GM23338 (cell line): ENCODE measurements at regions not wholly inside any gene's neighbourhood (a gene's known extent, or its start where the extent isn't known, plus 50 kb on each side); places are given as distances from the start of the nearest gene placed in this dataset.

Source experiments
- ATAC-seq: fragments of 200-7000 bp; cut with Tn5 transposase; 3 replicates; pipeline ENCODE4 v1.9.1; 2020
- DNase-seq: peaks from one replicate; pipeline ENCODE4 v3.0.0-alpha.2; 2015; ENCODE audit warnings: low spot score
- H2AFZ ChIP-seq: fragments of 200-600 bp; sonication (generic); 2 replicates; pipeline ENCODE4 v1.8.0; 2016; ENCODE audit warnings: antibody characterized with exemption, mild to moderate bottlenecking, moderate library complexity
- H3F3A ChIP-seq: fragments of 200-600 bp; sonication (generic); replicated peaks from 2 replicates; pipeline ENCODE4 v1.8.0; 2017; ENCODE audit warnings: antibody characterized with exemption, mixed run types, low read depth
- H3K27ac ChIP-seq: fragments of 200-600 bp; sonication (generic); 2 replicates; pipeline ENCODE4 v1.6.1; 2016; ENCODE audit warnings: low read depth
- H3K27me3 ChIP-seq: fragments of 200-600 bp; sonication (generic); 2 replicates; pipeline ENCODE4 v1.8.0; 2016; ENCODE audit warnings: mild to moderate bottlenecking, mixed run types, moderate library complexity; ENCODE audit not compliant: insufficient read depth
- H3K36me3 ChIP-seq: fragments of 200-600 bp; sonication (generic); 2 replicates; pipeline ENCODE4 v1.8.0; 2016; ENCODE audit warnings: mild to moderate bottlenecking; ENCODE audit not compliant: insufficient read depth
- H3K4me1 ChIP-seq: fragments of 200-600 bp; sonication (generic); 2 replicates; pipeline ENCODE4 v1.8.0; 2016; ENCODE audit warnings: mild to moderate bottlenecking, moderate library complexity; ENCODE audit not compliant: insufficient read depth
- H3K4me2 ChIP-seq: fragments of 200-600 bp; sonication (generic); 2 replicates; pipeline ENCODE4 v1.7.1; 2017; ENCODE audit warnings: mixed run types
- H3K4me3 ChIP-seq: fragments of 200-600 bp; sonication (generic); 2 replicates; pipeline ENCODE4 v1.6.1; 2016; ENCODE audit warnings: mixed run types
- H3K79me2 ChIP-seq: fragments of 200-600 bp; sonication (generic); replicated peaks from 2 replicates; pipeline ENCODE4 v1.8.0; 2017; ENCODE audit warnings: mild to moderate bottlenecking; ENCODE audit not compliant: insufficient read depth
- H3K9me2 ChIP-seq: fragments of 200-600 bp; sonication (generic); 2 replicates; pipeline ENCODE4 v1.8.0; 2017; ENCODE audit not compliant: insufficient read depth
- H4K20me1 ChIP-seq: fragments of 200-600 bp; sonication (generic); replicated peaks from 2 replicates; pipeline ENCODE4 v1.8.0; 2017; ENCODE audit warnings: mild to moderate bottlenecking; ENCODE audit not compliant: insufficient read depth
- H3K27ac Mint-ChIP-seq: 2 replicates; pipeline ENCODE4 v1.8.0; 2020; ENCODE audit warnings: inconsistent platforms, mild to moderate bottlenecking, moderate library complexity, mixed read lengths
- H3K27me3 Mint-ChIP-seq: 3 replicates; pipeline ENCODE4 v1.8.0; 2022; ENCODE audit warnings: low read depth, mild to moderate bottlenecking, moderate library complexity, mixed read lengths, inconsistent platforms; ENCODE audit not compliant: insufficient read depth, poor library complexity
- H3K36me3 Mint-ChIP-seq: 3 replicates; pipeline ENCODE4 v1.8.0; 2021; ENCODE audit warnings: low read depth, mild to moderate bottlenecking, inconsistent platforms, moderate library complexity, mixed read lengths
- H3K4me1 Mint-ChIP-seq: 3 replicates; pipeline ENCODE4 v1.8.0; 2020; ENCODE audit warnings: mild to moderate bottlenecking, inconsistent platforms, mixed read lengths
- H3K4me3 Mint-ChIP-seq: 3 replicates; pipeline ENCODE4 v1.8.0; 2021; ENCODE audit warnings: moderate library complexity, mild to moderate bottlenecking, inconsistent platforms, mixed read lengths
- H3K9me3 Mint-ChIP-seq: 3 replicates; pipeline ENCODE4 v1.8.0; 2020; ENCODE audit warnings: moderate library complexity, mild to moderate bottlenecking, inconsistent platforms, mixed read lengths
- POLR2AphosphoS5 ChIP-seq: IDR thresholded peaks from 2 replicates; pipeline ENCODE4 v1.6.1; 2016; ENCODE audit warnings: antibody characterized with exemption, low read depth
- ZNF114 ChIP-seq: fragments of 250-450 bp; sonication (Bioruptor Pico); IDR thresholded peaks from 2 replicates; pipeline ENCODE4 v1.5.0; 2020; ENCODE audit warnings: mild to moderate bottlenecking, moderate library complexity
- TF ChIP-seq, protein P1 (sequence below): fragments of 250-450 bp; sonication (Bioruptor Pico); IDR thresholded peaks from 2 replicates; pipeline ENCODE4 v1.5.0; 2020; ENCODE audit warnings: mild to moderate bottlenecking, moderate library complexity
- TF ChIP-seq, protein P2 (sequence below): IDR thresholded peaks from 2 replicates; pipeline ENCODE4 v1.6.1; 2016; ENCODE audit warnings: antibody characterized with exemption

DNA sequence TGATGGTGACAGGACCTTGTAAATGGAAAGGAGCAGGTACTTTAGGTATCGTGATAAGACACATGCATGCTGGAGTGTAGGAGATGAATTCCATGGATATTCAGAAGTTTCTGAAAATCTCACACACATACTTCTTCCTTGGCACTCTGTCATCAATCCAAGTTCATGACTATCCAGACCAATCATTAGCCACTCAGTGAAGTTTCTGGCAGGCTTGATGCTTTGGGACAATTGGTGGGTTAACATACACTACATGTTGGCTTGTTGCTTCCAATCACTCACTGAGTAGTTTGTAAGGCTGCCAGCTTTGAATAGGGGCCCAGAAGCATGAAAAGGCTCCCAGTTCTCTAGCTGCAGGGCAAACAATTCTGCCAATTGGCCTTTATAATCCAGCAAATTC lies 147.6 kb downstream of the CEMIP2 start (continued):
- TF ChIP-seq, protein P1, sequence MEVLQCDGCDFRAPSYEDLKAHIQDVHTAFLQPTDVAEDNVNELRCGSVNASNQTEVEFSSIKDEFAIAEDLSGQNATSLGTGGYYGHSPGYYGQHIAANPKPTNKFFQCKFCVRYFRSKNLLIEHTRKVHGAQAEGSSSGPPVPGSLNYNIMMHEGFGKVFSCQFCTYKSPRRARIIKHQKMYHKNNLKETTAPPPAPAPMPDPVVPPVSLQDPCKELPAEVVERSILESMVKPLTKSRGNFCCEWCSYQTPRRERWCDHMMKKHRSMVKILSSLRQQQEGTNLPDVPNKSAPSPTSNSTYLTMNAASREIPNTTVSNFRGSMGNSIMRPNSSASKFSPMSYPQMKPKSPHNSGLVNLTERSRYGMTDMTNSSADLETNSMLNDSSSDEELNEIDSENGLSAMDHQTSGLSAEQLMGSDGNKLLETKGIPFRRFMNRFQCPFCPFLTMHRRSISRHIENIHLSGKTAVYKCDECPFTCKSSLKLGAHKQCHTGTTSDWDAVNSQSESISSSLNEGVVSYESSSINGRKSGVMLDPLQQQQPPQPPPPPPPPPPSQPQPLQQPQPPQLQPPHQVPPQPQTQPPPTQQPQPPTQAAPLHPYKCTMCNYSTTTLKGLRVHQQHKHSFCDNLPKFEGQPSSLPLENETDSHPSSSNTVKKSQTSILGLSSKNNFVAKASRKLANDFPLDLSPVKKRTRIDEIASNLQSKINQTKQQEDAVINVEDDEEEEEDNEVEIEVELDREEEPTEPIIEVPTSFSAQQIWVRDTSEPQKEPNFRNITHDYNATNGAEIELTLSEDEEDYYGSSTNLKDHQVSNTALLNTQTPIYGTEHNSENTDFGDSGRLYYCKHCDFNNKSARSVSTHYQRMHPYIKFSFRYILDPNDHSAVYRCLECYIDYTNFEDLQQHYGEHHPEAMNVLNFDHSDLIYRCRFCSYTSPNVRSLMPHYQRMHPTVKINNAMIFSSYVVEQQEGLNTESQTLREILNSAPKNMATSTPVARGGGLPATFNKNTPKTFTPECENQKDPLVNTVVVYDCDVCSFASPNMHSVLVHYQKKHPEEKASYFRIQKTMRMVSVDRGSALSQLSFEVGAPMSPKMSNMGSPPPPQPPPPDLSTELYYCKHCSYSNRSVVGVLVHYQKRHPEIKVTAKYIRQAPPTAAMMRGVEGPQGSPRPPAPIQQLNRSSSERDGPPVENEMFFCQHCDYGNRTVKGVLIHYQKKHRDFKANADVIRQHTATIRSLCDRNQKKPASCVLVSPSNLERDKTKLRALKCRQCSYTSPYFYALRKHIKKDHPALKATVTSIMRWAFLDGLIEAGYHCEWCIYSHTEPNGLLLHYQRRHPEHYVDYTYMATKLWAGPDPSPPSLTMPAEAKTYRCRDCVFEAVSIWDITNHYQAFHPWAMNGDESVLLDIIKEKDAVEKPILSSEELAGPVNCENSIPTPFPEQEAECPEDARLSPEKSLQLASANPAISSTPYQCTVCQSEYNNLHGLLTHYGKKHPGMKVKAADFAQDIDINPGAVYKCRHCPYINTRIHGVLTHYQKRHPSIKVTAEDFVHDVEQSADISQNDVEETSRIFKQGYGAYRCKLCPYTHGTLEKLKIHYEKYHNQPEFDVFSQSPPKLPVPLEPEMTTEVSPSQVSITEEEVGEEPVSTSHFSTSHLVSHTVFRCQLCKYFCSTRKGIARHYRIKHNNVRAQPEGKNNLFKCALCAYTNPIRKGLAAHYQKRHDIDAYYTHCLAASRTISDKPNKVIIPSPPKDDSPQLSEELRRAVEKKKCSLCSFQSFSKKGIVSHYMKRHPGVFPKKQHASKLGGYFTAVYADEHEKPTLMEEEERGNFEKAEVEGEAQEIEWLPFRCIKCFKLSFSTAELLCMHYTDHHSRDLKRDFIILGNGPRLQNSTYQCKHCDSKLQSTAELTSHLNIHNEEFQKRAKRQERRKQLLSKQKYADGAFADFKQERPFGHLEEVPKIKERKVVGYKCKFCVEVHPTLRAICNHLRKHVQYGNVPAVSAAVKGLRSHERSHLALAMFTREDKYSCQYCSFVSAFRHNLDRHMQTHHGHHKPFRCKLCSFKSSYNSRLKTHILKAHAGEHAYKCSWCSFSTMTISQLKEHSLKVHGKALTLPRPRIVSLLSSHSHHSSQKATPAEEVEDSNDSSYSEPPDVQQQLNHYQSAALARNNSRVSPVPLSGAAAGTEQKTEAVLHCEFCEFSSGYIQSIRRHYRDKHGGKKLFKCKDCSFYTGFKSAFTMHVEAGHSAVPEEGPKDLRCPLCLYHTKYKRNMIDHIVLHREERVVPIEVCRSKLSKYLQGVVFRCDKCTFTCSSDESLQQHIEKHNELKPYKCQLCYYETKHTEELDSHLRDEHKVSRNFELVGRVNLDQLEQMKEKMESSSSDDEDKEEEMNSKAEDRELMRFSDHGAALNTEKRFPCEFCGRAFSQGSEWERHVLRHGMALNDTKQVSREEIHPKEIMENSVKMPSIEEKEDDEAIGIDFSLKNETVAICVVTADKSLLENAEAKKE (CRISPR knock-in tag): no peak
- TF ChIP-seq ZNF114 (CRISPR knock-in tag): no peak
- no peak for TF ChIP-seq POLR2AphosphoS5

DNA sequence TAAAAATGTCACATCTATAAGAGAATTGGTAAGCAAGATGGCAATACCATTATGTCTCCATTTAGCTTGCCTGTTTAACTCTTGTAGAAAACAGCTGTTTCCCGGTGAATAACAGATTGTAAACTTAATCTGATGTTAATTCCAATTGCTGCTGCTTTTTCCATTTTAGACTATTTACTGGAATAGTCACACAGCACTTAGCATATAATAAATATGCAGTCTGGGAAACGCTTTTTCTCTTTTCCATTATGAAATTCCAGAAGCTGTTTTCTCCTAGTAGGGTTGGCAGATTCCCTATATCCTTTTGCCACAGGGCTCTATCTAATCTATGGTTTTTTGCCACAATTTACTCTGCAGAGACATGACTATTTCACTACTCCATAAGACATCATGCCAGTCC lies 148.0 kb downstream of the CEMIP2 start:
- Histone ChIP-seq H3K27me3 (no peaks in the 10 kb centered on the region), H3K27ac (no peak overlapping the region), H3K36me3 (0 out of 2 replicates have a peak, but pooled peaks cover 3% of the 10 kb centered on the region), H3K4me1 (no peaks in the 10 kb centered on the region), H3K9me2 (peaks cover 15% of the 10 kb centered on the region), H2AFZ (peak overlapping the region; percentile 78; the same call in 1 of the 2 replicates), H3K4me3 (no peak overlapping the region), H4K20me1 (no peaks in the 10 kb centered on the region), H3K79me2 (no peaks in the 10 kb centered on the region), H3K4me2 (no peak overlapping the region), H3F3A (no peaks in the 10 kb centered on the region)
- peaks cover 7% of the 10 kb centered on the region; the same call in 2 of the 3 replicates for H3K36me3 Mint-ChIP-seq
- ATAC-seq (no peak), DNase-seq (no peak)
- H3K27me3 Mint-ChIP-seq: no peaks in the 10 kb centered on the region
- no peak overlapping the region for H3K4me3 Mint-ChIP-seq
- H3K27ac Mint-ChIP-seq: no peak overlapping the region
- H3K4me1 Mint-ChIP-seq: no peaks in the 10 kb centered on the region
- peaks cover 16% of the 10 kb centered on the region; the same call in 2 of the 3 replicates for H3K9me3 Mint-ChIP-seq
- TF ChIP-seq, protein P1 (CRISPR knock-in tag): no peak
- TF ChIP-seq, protein P2, sequence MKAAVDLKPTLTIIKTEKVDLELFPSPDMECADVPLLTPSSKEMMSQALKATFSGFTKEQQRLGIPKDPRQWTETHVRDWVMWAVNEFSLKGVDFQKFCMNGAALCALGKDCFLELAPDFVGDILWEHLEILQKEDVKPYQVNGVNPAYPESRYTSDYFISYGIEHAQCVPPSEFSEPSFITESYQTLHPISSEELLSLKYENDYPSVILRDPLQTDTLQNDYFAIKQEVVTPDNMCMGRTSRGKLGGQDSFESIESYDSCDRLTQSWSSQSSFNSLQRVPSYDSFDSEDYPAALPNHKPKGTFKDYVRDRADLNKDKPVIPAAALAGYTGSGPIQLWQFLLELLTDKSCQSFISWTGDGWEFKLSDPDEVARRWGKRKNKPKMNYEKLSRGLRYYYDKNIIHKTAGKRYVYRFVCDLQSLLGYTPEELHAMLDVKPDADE: no peak
